ENCODE measurements at regions not wholly inside any gene's neighbourhood (a gene's known extent, or its start where the extent isn't known, plus 50 kb on each side); places are given as distances from the start of the nearest gene placed in this dataset.

- no peak overlapping the region for H3K4me3 ChIP-seq (ENCODE audit: low read depth, low read length)
- TF ChIP-seq CTCF (IDR thresholded peaks at IDR 0.05; ENCODE audit: low read depth, low read length), result no peak
- DNase-seq (ENCODE audit: low read depth, low spot score), result no peak
- in situ Hi-C loops (cut with HindIII; ENCODE audit: low sequenced_read_pairs), result no loop called here
These were observed 899.5 kb upstream of the SLC10A2 start for GRCh38 chr13:103965506-103966243.

GRCh38 chr13:103961784-103962183 lies 895.6 kb upstream of the SLC10A2 start:
- H3K4me3 ChIP-seq (ENCODE audit: low read depth, low read length), result no peak overlapping the region
- TF ChIP-seq CTCF (IDR thresholded peaks at IDR 0.05; ENCODE audit: low read depth, low read length), result no peak
- in situ Hi-C loops (cut with HindIII; ENCODE audit: low sequenced_read_pairs), result no loop called here
- no peak for DNase-seq (ENCODE audit: low read depth, low spot score)

GRCh38 chr13:103961129-103961528 lies 894.9 kb upstream of the SLC10A2 start:
- DNase-seq (ENCODE audit: low read depth, low spot score), result no peak
- no peak for TF ChIP-seq CTCF (IDR thresholded peaks at IDR 0.05; ENCODE audit: low read depth, low read length)
- no peak overlapping the region for H3K4me3 ChIP-seq (ENCODE audit: low read depth, low read length)
- in situ Hi-C loops (cut with HindIII; ENCODE audit: low sequenced_read_pairs), result no loop called here

GRCh38 chr13:103960001-103960400 lies 893.8 kb upstream of the SLC10A2 start:
- DNase-seq (ENCODE audit: low read depth, low spot score), result no peak
- in situ Hi-C loops (cut with HindIII; ENCODE audit: low sequenced_read_pairs), result no loop called here
- no peak for TF ChIP-seq CTCF (IDR thresholded peaks at IDR 0.05; ENCODE audit: low read depth, low read length)
- no peak overlapping the region for H3K4me3 ChIP-seq (ENCODE audit: low read depth, low read length)

GRCh38 chr13:103958691-103959090 lies 892.5 kb upstream of the SLC10A2 start:
- no peak for TF ChIP-seq CTCF (IDR thresholded peaks at IDR 0.05; ENCODE audit: low read depth, low read length)
- DNase-seq (ENCODE audit: low read depth, low spot score), result no peak
- no peak overlapping the region for H3K4me3 ChIP-seq (ENCODE audit: low read depth, low read length)
- in situ Hi-C loops (cut with HindIII; ENCODE audit: low sequenced_read_pairs), result no loop called here

- DNase-seq (ENCODE audit: low read depth, low spot score), result no peak
- H3K4me3 ChIP-seq (ENCODE audit: low read depth, low read length), result no peak overlapping the region
- TF ChIP-seq CTCF (IDR thresholded peaks at IDR 0.05; ENCODE audit: low read depth, low read length), result no peak
- in situ Hi-C loops (cut with HindIII; ENCODE audit: low sequenced_read_pairs), result no loop called here
These were observed 891.7 kb upstream of the SLC10A2 start for GRCh38 chr13:103957939-103958338.

Measured in astrocyte of the spinal cord (primary cell).